HepG2 (cell line): ENCODE measurements at regions not wholly inside any gene's neighbourhood (a gene's known extent, or its start where the extent isn't known, plus 50 kb on each side); places are given as distances from the start of the nearest gene placed in this dataset.

Source experiments
- BORCS8-MEF2B ChIP-seq: sonication (generic); formaldehyde crosslinking; IDR thresholded peaks from 2 replicates; pipeline ENCODE4 v1.8.0; 2022; ENCODE audit warnings: mild to moderate bottlenecking, missing genetic modification reagents
- GLI4 ChIP-seq: sonication (generic); formaldehyde crosslinking; IDR thresholded peaks from 2 replicates; pipeline ENCODE4 v1.5.1; 2020; ENCODE audit warnings: missing genetic modification reagents, mild to moderate bottlenecking, moderate library complexity, borderline replicate concordance
- PLRG1 ChIP-seq: fragments of 450-650 bp; conservative IDR thresholded peaks from 2 replicates; pipeline ENCODE4 v1.6.1; 2016
- RCOR2 ChIP-seq: IDR thresholded peaks from 2 replicates; pipeline ENCODE4 v1.6.1; 2016; ENCODE audit warnings: missing biosample characterization, missing genetic modification reagents
- YY1 ChIP-seq: IDR thresholded peaks from 2 replicates; pipeline ENCODE4 v1.6.1; 2011; ENCODE audit warnings: low read length, low read depth, moderate library complexity, mild to moderate bottlenecking; ENCODE audit not compliant: insufficient read depth, insufficient replicate concordance
- TF ChIP-seq, protein P1 (sequence below): sonication (generic); formaldehyde crosslinking; IDR thresholded peaks from one replicate; pipeline ENCODE4 v1.5.1; 2020; ENCODE audit warnings: mild to moderate bottlenecking, missing genetic modification reagents; ENCODE audit errors: not compliant biosample characterization
- TF ChIP-seq, protein P2 (sequence below): sonication (generic); formaldehyde crosslinking; IDR thresholded peaks from 2 replicates; pipeline ENCODE4 v1.8.1; 2023; ENCODE audit warnings: mild to moderate bottlenecking, missing genetic modification reagents
- TF ChIP-seq, protein P3 (sequence below): sonication (generic); formaldehyde crosslinking; IDR thresholded peaks from 2 replicates; pipeline ENCODE4 v1.5.1; 2020; ENCODE audit warnings: mild to moderate bottlenecking, missing genetic modification reagents, borderline replicate concordance
- TF ChIP-seq, protein P4 (sequence below): sonication (generic); formaldehyde crosslinking; IDR thresholded peaks from 2 replicates; pipeline ENCODE4 v1.4.0; 2020; ENCODE audit warnings: low read depth, mild to moderate bottlenecking, missing genetic modification reagents
- TF ChIP-seq, protein P5 (sequence below): sonication (generic); formaldehyde crosslinking; IDR thresholded peaks from 2 replicates; pipeline ENCODE4 v1.8.0; 2022; ENCODE audit warnings: mild to moderate bottlenecking, missing genetic modification reagents; ENCODE audit not compliant: insufficient replicate concordance
- TF ChIP-seq, protein P6 (sequence below): sonication (generic); formaldehyde crosslinking; IDR thresholded peaks from 2 replicates; pipeline ENCODE4 v1.5.0; 2020; ENCODE audit warnings: missing genetic modification reagents

DNA sequence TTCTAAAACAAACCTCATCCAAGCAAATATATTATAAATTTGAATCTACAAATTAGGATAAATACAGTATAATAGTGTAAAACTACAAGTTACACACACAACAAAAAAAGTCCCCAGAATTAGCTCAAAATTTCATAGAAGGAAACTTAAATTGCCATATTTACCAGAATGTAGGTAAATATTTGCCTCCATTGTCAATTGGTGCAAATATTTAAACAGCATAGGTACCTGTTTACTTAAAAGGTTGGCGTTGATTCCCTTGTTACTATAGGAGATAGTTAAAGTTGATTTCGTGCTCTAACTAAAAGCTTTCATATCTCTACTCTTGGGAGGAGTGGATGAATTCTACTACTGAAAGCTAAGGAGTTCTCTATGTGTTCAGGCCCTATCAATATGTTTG, 111.6 kb upstream of the TENT5A start (continued):
- TF ChIP-seq, protein P1, sequence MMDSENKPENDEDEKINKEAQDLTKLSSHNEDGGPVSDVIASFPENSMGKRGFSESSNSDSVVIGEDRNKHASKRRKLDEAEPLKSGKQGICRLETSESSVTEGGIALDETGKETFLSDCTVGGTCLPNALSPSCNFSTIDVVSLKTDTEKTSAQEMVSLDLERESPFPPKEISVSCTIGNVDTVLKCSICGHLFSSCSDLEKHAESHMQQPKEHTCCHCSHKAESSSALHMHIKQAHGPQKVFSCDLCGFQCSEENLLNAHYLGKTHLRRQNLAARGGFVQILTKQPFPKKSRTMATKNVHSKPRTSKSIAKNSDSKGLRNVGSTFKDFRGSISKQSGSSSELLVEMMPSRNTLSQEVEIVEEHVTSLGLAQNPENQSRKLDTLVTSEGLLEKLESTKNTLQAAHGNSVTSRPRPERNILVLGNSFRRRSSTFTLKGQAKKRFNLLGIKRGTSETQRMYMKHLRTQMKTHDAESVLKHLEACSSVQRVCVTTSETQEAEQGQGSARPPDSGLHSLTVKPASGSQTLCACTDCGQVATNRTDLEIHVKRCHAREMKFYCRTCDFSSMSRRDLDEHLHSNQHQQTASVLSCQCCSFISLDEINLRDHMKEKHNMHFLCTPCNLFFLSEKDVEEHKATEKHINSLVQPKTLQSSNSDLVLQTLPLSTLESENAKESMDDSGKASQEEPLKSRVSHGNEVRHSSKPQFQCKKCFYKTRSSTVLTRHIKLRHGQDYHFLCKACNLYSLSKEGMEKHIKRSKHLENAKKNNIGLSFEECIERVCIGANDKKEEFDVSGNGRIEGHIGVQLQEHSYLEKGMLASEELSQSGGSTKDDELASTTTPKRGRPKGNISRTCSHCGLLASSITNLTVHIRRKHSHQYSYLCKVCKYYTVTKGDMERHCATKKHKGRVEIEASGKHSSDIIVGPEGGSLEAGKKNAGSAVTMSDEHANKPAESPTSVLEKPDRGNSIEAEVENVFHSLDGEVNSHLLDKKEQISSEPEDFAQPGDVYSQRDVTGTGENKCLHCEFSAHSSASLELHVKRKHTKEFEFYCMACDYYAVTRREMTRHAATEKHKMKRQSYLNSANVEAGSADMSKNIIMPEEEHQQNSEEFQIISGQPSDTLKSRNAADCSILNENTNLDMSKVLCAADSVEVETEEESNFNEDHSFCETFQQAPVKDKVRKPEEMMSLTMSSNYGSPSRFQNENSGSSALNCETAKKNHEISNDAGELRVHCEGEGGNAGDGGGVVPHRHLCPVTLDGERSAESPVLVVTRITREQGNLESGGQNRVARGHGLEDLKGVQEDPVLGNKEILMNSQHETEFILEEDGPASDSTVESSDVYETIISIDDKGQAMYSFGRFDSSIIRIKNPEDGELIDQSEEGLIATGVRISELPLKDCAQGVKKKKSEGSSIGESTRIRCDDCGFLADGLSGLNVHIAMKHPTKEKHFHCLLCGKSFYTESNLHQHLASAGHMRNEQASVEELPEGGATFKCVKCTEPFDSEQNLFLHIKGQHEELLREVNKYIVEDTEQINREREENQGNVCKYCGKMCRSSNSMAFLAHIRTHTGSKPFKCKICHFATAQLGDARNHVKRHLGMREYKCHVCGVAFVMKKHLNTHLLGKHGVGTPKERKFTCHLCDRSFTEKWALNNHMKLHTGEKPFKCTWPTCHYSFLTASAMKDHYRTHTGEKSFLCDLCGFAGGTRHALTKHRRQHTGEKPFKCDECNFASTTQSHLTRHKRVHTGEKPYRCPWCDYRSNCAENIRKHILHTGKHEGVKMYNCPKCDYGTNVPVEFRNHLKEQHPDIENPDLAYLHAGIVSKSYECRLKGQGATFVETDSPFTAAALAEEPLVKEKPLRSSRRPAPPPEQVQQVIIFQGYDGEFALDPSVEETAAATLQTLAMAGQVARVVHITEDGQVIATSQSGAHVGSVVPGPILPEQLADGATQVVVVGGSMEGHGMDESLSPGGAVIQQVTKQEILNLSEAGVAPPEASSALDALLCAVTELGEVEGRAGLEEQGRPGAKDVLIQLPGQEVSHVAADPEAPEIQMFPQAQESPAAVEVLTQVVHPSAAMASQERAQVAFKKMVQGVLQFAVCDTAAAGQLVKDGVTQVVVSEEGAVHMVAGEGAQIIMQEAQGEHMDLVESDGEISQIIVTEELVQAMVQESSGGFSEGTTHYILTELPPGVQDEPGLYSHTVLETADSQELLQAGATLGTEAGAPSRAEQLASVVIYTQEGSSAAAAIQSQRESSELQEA (CRISPR knock-in tag), result no peak
- TF ChIP-seq, protein P2, sequence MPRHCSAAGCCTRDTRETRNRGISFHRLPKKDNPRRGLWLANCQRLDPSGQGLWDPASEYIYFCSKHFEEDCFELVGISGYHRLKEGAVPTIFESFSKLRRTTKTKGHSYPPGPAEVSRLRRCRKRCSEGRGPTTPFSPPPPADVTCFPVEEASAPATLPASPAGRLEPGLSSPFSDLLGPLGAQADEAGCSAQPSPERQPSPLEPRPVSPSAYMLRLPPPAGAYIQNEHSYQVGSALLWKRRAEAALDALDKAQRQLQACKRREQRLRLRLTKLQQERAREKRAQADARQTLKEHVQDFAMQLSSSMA, result no peak
- TF ChIP-seq YY1 (no peak), GLI4 (CRISPR knock-in tag) (no peak), BORCS8-MEF2B (no peak), RCOR2 (0 out of 2 replicates have a peak, but pooled peaks have one; percentile 55), PLRG1 (no peak)
- TF ChIP-seq, protein P3, sequence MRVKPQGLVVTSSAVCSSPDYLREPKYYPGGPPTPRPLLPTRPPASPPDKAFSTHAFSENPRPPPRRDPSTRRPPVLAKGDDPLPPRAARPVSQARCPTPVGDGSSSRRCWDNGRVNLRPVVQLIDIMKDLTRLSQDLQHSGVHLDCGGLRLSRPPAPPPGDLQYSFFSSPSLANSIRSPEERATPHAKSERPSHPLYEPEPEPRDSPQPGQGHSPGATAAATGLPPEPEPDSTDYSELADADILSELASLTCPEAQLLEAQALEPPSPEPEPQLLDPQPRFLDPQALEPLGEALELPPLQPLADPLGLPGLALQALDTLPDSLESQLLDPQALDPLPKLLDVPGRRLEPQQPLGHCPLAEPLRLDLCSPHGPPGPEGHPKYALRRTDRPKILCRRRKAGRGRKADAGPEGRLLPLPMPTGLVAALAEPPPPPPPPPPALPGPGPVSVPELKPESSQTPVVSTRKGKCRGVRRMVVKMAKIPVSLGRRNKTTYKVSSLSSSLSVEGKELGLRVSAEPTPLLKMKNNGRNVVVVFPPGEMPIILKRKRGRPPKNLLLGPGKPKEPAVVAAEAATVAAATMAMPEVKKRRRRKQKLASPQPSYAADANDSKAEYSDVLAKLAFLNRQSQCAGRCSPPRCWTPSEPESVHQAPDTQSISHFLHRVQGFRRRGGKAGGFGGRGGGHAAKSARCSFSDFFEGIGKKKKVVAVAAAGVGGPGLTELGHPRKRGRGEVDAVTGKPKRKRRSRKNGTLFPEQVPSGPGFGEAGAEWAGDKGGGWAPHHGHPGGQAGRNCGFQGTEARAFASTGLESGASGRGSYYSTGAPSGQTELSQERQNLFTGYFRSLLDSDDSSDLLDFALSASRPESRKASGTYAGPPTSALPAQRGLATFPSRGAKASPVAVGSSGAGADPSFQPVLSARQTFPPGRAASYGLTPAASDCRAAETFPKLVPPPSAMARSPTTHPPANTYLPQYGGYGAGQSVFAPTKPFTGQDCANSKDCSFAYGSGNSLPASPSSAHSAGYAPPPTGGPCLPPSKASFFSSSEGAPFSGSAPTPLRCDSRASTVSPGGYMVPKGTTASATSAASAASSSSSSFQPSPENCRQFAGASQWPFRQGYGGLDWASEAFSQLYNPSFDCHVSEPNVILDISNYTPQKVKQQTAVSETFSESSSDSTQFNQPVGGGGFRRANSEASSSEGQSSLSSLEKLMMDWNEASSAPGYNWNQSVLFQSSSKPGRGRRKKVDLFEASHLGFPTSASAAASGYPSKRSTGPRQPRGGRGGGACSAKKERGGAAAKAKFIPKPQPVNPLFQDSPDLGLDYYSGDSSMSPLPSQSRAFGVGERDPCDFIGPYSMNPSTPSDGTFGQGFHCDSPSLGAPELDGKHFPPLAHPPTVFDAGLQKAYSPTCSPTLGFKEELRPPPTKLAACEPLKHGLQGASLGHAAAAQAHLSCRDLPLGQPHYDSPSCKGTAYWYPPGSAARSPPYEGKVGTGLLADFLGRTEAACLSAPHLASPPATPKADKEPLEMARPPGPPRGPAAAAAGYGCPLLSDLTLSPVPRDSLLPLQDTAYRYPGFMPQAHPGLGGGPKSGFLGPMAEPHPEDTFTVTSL (CRISPR knock-in tag), result peak; percentile 55; the same call in 1 of the 2 replicates
- TF ChIP-seq, protein P4, sequence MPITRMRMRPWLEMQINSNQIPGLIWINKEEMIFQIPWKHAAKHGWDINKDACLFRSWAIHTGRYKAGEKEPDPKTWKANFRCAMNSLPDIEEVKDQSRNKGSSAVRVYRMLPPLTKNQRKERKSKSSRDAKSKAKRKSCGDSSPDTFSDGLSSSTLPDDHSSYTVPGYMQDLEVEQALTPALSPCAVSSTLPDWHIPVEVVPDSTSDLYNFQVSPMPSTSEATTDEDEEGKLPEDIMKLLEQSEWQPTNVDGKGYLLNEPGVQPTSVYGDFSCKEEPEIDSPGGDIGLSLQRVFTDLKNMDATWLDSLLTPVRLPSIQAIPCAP (CRISPR knock-in tag), result no peak
- TF ChIP-seq, protein P5, sequence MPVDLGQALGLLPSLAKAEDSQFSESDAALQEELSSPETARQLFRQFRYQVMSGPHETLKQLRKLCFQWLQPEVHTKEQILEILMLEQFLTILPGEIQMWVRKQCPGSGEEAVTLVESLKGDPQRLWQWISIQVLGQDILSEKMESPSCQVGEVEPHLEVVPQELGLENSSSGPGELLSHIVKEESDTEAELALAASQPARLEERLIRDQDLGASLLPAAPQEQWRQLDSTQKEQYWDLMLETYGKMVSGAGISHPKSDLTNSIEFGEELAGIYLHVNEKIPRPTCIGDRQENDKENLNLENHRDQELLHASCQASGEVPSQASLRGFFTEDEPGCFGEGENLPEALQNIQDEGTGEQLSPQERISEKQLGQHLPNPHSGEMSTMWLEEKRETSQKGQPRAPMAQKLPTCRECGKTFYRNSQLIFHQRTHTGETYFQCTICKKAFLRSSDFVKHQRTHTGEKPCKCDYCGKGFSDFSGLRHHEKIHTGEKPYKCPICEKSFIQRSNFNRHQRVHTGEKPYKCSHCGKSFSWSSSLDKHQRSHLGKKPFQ (CRISPR knock-in tag), result no peak
- TF ChIP-seq, protein P6, sequence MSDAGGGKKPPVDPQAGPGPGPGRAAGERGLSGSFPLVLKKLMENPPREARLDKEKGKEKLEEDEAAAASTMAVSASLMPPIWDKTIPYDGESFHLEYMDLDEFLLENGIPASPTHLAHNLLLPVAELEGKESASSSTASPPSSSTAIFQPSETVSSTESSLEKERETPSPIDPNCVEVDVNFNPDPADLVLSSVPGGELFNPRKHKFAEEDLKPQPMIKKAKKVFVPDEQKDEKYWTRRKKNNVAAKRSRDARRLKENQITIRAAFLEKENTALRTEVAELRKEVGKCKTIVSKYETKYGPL (CRISPR knock-in tag), result no peak
